ENCODE measurements at regions not wholly inside any gene's neighbourhood (a gene's known extent, or its start where the extent isn't known, plus 50 kb on each side); places are given as distances from the start of the nearest gene placed in this dataset.

GRCh38 chr12:89176676-89177075, 175.6 kb downstream of the DUSP6 start:
- TF ChIP-seq EZH2 (IDR thresholded peaks at IDR 0.05; ENCODE audit: borderline replicate concordance) (no peak), CTCF (IDR thresholded peaks at IDR 0.05; ENCODE audit: poor library complexity) (no peak), EZH2phosphoT487 (IDR thresholded peaks at IDR 0.05; ENCODE audit: low read depth, severe bottlenecking, unreplicated experiment) (no peak)

Data from hepatocyte (in vitro differentiated cells).